NT2/D1 (cell line): ENCODE measurements at regions not wholly inside any gene's neighbourhood (a gene's known extent, or its start where the extent isn't known, plus 50 kb on each side); places are given as distances from the start of the nearest gene placed in this dataset.

ENCODE experiments used
- SUZ12 ChIP-seq: IDR thresholded peaks from 2 replicates; pipeline ENCODE4 v1.6.1; 2011; ENCODE audit not compliant: insufficient read length, insufficient read depth; ENCODE audit errors: extremely low read depth
- YY1 ChIP-seq: IDR thresholded peaks from 2 replicates; pipeline ENCODE4 v1.6.1; 2011; ENCODE audit not compliant: insufficient read length, insufficient read depth
- ZNF274 ChIP-seq: IDR thresholded peaks from 2 replicates; pipeline ENCODE4 v1.6.1; 2011; ENCODE audit warnings: mild to moderate bottlenecking, low read depth, low read length

DNA sequence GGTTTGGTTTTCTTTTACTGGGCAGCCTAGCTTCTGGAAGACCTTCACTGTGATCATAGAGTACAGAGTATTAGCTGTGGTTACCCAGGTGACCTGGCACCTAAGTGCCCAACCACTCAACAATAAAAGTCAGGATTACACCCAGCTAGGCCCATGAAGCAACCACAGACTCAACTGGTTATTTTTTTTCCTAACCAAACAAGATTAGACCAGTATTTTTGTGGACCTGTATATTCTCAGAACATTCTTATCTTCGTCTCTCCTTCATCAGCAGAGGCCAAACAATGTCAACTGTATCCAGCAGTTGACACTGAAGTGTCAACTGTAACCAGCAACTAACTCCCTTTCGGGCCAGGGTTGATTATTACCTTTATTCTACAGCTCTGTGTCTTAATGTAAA, 289.2 kb upstream of the SLC39A10 start:
- TF ChIP-seq ZNF274 (no peak), SUZ12 (no peak), YY1 (no peak)
